Parathyroid adenoma (tissue), 2 donors: ENCODE measurements at regions not wholly inside any gene's neighbourhood (a gene's known extent, or its start where the extent isn't known, plus 50 kb on each side); places are given as distances from the start of the nearest gene placed in this dataset.

Experiments used
- H2AFZ ChIP-seq: fragments of 300-600 bp; sonication (generic); one replicate; pipeline ENCODE4 v1.7.0; 2017; ENCODE audit warnings: antibody characterized with exemption, mild to moderate bottlenecking
- H3K27ac ChIP-seq: fragments of 300-600 bp; sonication (generic); one replicate; pipeline ENCODE4 v1.7.0; 2017
- H3K27me3 ChIP-seq: fragments of 300-600 bp; sonication (generic); one replicate; pipeline ENCODE4 v1.7.0; 2017; ENCODE audit warnings: low read length; ENCODE audit not compliant: control insufficient read depth, insufficient read depth
- H3K36me3 ChIP-seq: fragments of 300-600 bp; sonication (generic); one replicate; pipeline ENCODE4 v1.7.0; 2017; ENCODE audit warnings: low read length; ENCODE audit not compliant: control insufficient read depth, insufficient read depth
- H3K4me1 ChIP-seq: fragments of 300-600 bp; sonication (generic); one replicate; pipeline ENCODE4 v1.7.0; 2017; ENCODE audit warnings: control low read depth
- H3K4me2 ChIP-seq: fragments of 300-600 bp; sonication (generic); one replicate; pipeline ENCODE4 v1.7.0; 2017; ENCODE audit warnings: low read length
- H3K4me3 ChIP-seq: fragments of 300-600 bp; sonication (generic); one replicate; pipeline ENCODE4 v1.7.0; 2017; ENCODE audit warnings: low read depth, low read length
- H3K79me2 ChIP-seq: fragments of 300-600 bp; sonication (generic); one replicate; pipeline ENCODE4 v1.7.0; 2017; ENCODE audit warnings: control low read depth
- H3K9ac ChIP-seq: fragments of 300-600 bp; sonication (generic); one replicate; pipeline ENCODE4 v1.7.0; 2017; ENCODE audit warnings: mild to moderate bottlenecking
- H3K9me3 ChIP-seq: fragments of 300-600 bp; sonication (generic); one replicate; pipeline ENCODE4 v1.7.0; 2017; ENCODE audit warnings: low read length; ENCODE audit not compliant: control insufficient read depth
- TF ChIP-seq, protein P1 (sequence below): fragments of 300-600 bp; sonication (generic); IDR thresholded peaks from one replicate; pipeline ENCODE4 v1.7.0; 2017; ENCODE audit warnings: antibody characterized with exemption, mild to moderate bottlenecking
- donor health status: primary hyperparathyroidism.

- Histone ChIP-seq H3K27me3 (no peaks in the 10 kb centered on the region), H3K9ac (no peak overlapping the region), H3K9me3 (no peaks in the 10 kb centered on the region), H3K4me1 (no peaks in the 10 kb centered on the region), H2AFZ (no peak overlapping the region), H3K27ac (no peak overlapping the region), H3K79me2 (no peaks in the 10 kb centered on the region), H3K36me3 (no peaks in the 10 kb centered on the region), H3K4me2 (no peak overlapping the region), H3K4me3 (no peak overlapping the region)
- TF ChIP-seq, protein P1, sequence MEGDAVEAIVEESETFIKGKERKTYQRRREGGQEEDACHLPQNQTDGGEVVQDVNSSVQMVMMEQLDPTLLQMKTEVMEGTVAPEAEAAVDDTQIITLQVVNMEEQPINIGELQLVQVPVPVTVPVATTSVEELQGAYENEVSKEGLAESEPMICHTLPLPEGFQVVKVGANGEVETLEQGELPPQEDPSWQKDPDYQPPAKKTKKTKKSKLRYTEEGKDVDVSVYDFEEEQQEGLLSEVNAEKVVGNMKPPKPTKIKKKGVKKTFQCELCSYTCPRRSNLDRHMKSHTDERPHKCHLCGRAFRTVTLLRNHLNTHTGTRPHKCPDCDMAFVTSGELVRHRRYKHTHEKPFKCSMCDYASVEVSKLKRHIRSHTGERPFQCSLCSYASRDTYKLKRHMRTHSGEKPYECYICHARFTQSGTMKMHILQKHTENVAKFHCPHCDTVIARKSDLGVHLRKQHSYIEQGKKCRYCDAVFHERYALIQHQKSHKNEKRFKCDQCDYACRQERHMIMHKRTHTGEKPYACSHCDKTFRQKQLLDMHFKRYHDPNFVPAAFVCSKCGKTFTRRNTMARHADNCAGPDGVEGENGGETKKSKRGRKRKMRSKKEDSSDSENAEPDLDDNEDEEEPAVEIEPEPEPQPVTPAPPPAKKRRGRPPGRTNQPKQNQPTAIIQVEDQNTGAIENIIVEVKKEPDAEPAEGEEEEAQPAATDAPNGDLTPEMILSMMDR, result no peak
Measured at GRCh38 chr14:105844047-105844630, 317.8 kb downstream of the TMEM121 start.

DNA sequence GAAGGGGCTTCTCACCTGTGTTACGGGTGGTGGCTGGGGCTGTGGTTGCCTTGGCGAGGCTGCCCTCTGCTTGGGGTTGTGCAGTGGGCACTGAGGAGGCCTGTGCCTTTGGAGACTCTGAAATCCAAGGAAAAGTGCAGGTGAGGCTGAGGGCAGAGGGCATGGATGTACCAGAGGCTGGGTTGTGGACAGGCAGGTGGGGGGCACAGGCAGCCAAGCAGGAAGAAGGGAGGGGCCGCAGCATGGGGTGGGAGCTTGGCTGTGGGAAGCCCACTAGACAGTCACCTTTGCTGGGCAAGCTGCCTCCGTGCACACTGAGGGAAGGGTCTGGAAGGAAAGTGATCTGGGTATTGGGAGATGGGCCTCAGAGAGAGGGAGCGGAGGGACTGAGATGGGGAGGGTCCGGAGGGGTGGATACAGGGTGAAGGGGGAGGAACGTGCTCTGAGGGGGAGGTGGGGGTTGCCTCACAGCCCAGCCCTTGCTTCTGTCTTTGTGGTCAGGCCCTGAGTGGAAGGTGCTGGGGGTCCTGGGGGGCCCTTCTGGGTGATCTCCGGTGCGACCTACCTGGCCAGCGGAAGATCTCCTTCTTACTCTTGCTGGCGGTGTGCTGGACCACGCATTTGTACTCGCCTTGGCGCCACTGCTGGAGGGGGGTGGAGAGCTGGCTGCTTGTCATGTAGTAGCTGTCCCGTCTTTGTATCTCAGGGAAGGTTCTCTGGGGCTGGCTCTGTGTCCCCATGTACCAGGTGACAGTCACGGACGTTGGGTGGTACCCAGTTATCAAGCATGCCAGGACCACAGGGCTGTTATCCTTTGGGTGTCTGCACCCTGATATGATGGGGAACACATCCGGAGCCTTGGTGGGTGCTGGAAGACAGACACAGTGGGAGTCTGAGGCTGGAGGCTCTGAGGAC is 318.7 kb downstream of the TMEM121 start:
- H3K4me2 ChIP-seq, result no peak overlapping the region
- H3K79me2 ChIP-seq, result no peaks in the 10 kb centered on the region
- no peak overlapping the region for H2AFZ ChIP-seq
- no peak overlapping the region for H3K4me3 ChIP-seq
- no peaks in the 10 kb centered on the region for H3K36me3 ChIP-seq
- H3K27me3 ChIP-seq, result no peaks in the 10 kb centered on the region
- H3K9me3 ChIP-seq, result no peaks in the 10 kb centered on the region
- TF ChIP-seq, protein P1, result no peak
- no peak overlapping the region for H3K27ac ChIP-seq
- H3K9ac ChIP-seq, result no peak overlapping the region
- H3K4me1 ChIP-seq, result no peaks in the 10 kb centered on the region

- Histone ChIP-seq H3K4me3 (no peak overlapping the region), H2AFZ (no peak overlapping the region), H3K27ac (no peak overlapping the region), H3K9me3 (no peaks in the 10 kb centered on the region), H3K9ac (no peak overlapping the region), H3K4me2 (no peak overlapping the region), H3K27me3 (no peaks in the 10 kb centered on the region), H3K36me3 (no peaks in the 10 kb centered on the region), H3K4me1 (no peaks in the 10 kb centered on the region), H3K79me2 (no peaks in the 10 kb centered on the region)
- TF ChIP-seq, protein P1, result no peak
Measured at GRCh38 chr14:105845725-105846309, 319.4 kb downstream of the TMEM121 start.

DNA sequence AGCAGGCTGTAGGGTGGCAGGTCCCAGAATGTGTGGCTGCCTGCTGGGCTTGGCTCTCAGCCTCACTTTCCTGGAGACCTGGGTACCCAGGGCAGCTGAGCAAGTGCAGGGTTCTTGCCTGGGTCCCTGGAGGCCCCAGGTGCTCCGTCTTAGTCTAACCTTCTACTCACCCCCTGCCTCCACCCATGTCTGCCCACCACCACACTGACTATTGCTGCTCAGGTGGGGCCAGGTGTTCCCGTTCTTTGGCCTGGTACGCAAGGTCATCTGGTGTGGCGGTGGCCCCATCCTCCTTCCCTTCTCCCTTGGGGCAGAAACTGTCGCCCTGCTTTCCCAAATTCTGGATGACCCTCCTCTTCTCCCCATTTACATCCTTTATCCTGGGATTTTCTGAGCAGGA is 319.9 kb downstream of the TMEM121 start:
- no peak overlapping the region for H3K9ac ChIP-seq
- no peaks in the 10 kb centered on the region for H3K27me3 ChIP-seq
- H3K27ac ChIP-seq, result no peak overlapping the region
- TF ChIP-seq, protein P1, result no peak
- H3K4me2 ChIP-seq, result no peak overlapping the region
- H3K4me1 ChIP-seq, result no peaks in the 10 kb centered on the region
- H3K4me3 ChIP-seq, result no peak overlapping the region
- no peaks in the 10 kb centered on the region for H3K36me3 ChIP-seq
- no peaks in the 10 kb centered on the region for H3K9me3 ChIP-seq
- no peaks in the 10 kb centered on the region for H3K79me2 ChIP-seq
- no peak overlapping the region for H2AFZ ChIP-seq
